Esophagus muscularis mucosa (tissue), 3 donors: ENCODE measurements at regions not wholly inside any gene's neighbourhood (a gene's known extent, or its start where the extent isn't known, plus 50 kb on each side); places are given as distances from the start of the nearest gene placed in this dataset.

Source experiments
- EP300 ChIP-seq: sonication (generic); formaldehyde crosslinking; IDR thresholded peaks from one replicate; pipeline ENCODE4 v1.6.1; 2017; ENCODE audit warnings: antibody characterized with exemption
- TF ChIP-seq, protein P1 (sequence below), 3 experiments: fragments of 200-600 bp in 2 of 3; fragments of 450-650 bp in 1 of 3; sonication (generic) in 2 of 3; IDR thresholded peaks; one replicate each; pipeline ENCODE4 v1.5.1; 2017 to 2019; ENCODE audit warnings: antibody characterized with exemption in 3 of 3, mild to moderate bottlenecking in 2 of 3, moderate library complexity in 1 of 3

DNA sequence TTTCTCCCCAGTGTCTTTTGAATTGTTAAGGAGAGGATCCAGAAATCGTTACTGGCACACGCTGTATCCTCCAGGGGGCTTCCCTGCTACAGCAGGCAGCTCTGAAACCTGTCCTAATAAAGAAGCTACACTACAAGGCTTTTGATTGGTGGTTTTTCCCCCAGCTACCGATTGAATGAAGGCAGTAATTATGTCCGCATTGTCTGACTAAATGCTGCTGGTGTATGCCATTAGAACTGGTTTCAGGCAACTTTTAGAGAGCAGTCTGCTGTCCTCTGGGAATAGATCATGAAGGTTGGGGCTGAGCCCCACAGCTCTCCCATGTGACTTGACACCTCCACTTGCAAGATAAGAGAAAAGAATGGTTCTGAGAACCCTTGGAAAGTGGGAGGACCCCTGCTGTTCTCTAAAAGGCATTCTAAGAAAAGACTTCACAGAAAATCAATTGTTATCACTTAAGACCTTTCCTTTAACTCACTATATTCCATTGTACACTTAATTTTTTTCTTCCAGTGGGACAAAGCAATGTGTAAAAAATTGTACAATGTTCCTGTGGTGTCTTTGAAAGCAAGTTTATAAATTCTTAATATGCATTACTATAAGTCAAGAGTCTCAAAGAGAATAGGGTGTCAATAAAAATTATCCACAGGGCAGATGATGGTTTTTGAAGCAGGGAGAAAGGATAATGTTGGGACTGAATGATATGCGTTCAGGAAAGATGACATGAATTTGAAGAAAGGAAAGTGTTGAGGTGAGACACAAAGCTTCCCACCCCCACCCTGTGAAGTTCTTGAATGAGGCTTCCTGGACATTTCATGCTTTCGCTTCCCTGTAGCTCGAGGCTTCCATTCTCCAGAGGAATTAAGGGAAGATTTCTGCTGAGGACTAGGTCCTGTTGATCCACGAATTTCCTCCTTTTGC, 53.0 kb upstream of the DAZL start:
- no peak for TF ChIP-seq EP300
- TF ChIP-seq, protein P1, sequence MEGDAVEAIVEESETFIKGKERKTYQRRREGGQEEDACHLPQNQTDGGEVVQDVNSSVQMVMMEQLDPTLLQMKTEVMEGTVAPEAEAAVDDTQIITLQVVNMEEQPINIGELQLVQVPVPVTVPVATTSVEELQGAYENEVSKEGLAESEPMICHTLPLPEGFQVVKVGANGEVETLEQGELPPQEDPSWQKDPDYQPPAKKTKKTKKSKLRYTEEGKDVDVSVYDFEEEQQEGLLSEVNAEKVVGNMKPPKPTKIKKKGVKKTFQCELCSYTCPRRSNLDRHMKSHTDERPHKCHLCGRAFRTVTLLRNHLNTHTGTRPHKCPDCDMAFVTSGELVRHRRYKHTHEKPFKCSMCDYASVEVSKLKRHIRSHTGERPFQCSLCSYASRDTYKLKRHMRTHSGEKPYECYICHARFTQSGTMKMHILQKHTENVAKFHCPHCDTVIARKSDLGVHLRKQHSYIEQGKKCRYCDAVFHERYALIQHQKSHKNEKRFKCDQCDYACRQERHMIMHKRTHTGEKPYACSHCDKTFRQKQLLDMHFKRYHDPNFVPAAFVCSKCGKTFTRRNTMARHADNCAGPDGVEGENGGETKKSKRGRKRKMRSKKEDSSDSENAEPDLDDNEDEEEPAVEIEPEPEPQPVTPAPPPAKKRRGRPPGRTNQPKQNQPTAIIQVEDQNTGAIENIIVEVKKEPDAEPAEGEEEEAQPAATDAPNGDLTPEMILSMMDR (IDR thresholded peaks at IDR 0.05): no peak
